GM13976 (cell line): ENCODE measurements at regions not wholly inside any gene's neighbourhood (a gene's known extent, or its start where the extent isn't known, plus 50 kb on each side); places are given as distances from the start of the nearest gene placed in this dataset.
"Not testable (repeated sequence)": the region's sequence is repeated elsewhere in the genome, so short reads cannot be mapped to it uniquely, and the experiment has no call there.

Experiments
- DNase-seq: peaks from one replicate; pipeline ENCODE4 v3.0.0; 2012; ENCODE audit warnings: low spot score
- in situ Hi-C: fragments of 300-500 bp; cut with MboI; formaldehyde crosslinking; loops from one replicate; pipeline ENCODE4 v1.12.0; 2022; ENCODE audit warnings: low sequenced_read_pairs, mixed read lengths, inconsistent platforms; ENCODE audit not compliant: unreplicated experiment
- TF ChIP-seq, protein P1 (sequence below): IDR thresholded peaks from 2 replicates; pipeline ENCODE4 v1.5.1; 2012; ENCODE audit warnings: borderline replicate concordance, mild to moderate bottlenecking; ENCODE audit not compliant: insufficient read depth; ENCODE audit errors: extremely low read depth, missing control alignments, control extremely low read depth

DNA sequence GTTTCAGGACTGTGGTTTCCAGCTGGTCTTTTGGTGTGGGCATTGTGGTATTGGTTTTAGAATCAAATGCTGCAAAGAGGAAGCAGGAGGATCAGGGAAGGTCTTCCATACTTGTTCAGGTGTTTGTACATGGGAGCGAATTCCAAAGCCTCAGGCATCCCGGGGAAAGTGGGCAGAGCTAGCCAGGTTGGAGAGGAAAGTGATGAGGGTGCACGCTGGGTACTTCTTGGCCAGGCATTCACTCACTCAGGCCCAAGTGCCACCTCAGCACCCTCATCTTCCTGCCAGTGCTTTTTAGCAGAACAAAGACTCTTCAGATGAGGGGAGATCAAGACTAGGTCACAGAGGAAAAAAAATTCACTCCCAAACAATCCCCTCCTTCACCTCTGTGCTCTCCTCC, 241.1 kb upstream of the TBX18 start:
- in situ Hi-C loops = no loop called here
- TF ChIP-seq, protein P1, sequence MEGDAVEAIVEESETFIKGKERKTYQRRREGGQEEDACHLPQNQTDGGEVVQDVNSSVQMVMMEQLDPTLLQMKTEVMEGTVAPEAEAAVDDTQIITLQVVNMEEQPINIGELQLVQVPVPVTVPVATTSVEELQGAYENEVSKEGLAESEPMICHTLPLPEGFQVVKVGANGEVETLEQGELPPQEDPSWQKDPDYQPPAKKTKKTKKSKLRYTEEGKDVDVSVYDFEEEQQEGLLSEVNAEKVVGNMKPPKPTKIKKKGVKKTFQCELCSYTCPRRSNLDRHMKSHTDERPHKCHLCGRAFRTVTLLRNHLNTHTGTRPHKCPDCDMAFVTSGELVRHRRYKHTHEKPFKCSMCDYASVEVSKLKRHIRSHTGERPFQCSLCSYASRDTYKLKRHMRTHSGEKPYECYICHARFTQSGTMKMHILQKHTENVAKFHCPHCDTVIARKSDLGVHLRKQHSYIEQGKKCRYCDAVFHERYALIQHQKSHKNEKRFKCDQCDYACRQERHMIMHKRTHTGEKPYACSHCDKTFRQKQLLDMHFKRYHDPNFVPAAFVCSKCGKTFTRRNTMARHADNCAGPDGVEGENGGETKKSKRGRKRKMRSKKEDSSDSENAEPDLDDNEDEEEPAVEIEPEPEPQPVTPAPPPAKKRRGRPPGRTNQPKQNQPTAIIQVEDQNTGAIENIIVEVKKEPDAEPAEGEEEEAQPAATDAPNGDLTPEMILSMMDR = no peak
- DNase-seq = no peak

- no peak for DNase-seq
- TF ChIP-seq, protein P1 = no peak
- in situ Hi-C loops = no loop called here
Measured at GRCh38 chr6:85004361-85004995, 240.1 kb upstream of the TBX18 start.

- no peak for DNase-seq
- TF ChIP-seq, protein P1 = no peak
- in situ Hi-C loops = no loop called here
Measured at GRCh38 chr6:85002847-85003246, 238.4 kb upstream of the TBX18 start.

DNA sequence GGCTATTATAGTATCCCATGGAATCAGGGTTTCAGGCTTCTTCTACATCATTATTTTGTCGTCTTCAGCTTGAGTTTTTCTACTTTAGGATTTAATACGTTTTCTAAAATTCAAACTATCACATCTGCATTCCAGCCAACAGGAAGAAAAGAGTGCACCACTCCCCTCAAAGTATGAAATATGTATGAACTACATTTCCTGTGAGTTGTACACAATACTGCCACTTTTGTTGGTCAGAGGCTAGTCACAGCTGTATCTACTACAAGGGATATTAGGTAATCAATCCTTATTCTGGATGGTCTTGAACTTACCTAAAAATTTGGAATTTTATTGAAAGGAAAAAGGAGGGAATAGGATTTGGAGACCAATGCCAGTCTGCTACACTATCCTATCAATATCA, 235.6 kb upstream of the TBX18 start:
- no peak for DNase-seq
- TF ChIP-seq, protein P1 = no peak
- in situ Hi-C loops = no loop called here

DNA sequence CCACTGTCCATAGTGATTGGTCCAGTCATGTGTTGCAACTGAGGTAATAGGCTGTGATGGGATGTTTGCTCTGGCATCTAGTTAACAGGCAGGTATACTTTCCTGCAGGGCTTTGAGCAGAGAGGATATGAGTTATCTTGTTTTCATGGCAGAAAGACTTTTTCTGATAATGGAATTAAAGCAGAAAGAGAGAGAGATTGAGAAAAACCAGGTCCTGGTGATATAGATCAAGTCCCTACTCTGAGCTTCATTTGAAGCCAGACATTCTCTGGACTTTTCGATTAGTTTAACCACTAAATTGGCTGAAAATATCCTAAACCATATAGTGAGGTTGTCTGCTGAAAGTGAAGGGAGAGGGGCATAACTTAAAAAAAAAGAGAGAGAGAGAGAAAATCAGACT, 233.8 kb upstream of the TBX18 start:
- in situ Hi-C loops = no loop called here
- TF ChIP-seq, protein P1 = no peak
- DNase-seq = no peak

DNA sequence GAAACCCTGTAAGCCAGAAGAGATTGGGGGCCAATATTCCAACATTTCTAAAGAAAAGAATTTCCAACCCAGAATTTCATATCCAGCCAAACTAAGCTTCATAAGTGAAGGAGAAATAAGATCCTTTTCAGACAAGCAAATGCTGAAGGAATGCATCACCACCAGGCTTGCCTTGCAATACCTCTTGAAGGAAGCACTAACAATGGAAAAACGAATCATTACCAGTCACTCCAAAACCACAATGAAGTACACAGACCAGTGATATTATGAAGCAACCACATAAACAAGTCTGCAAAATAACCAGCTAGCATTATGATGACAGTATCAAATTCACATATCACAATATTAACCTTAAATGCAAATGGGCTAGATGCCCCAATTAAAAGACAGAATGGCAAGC, 224.4 kb upstream of the TBX18 start:
- in situ Hi-C loops, DNase-seq: not testable (repeated sequence)

DNA sequence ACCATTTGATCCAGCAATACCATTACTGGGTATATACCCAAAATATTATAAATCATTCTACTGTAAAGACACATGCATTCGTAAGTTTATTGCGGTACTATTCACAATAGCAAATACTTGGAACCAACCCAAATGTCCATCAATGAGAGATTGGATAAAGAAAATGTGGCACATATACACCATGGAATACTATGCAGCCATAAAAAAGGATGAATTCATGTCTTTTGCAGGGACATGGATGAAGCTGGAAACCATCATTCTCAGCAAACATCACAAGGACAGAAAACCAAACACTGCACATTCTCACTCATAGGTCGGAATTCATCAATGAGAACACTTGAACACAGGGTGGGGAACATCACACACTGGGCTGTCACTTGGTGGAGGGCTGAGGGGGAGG, 221.1 kb upstream of the TBX18 start:
- in situ Hi-C loops, DNase-seq: not testable (repeated sequence)

GRCh38 chr6:84979541-84979940, 215.1 kb upstream of the TBX18 start:
- DNase-seq = no peak
- in situ Hi-C loops = no loop called here
- TF ChIP-seq, protein P1 = no peak
